ENCODE measurements at regions not wholly inside any gene's neighbourhood (a gene's known extent, or its start where the extent isn't known, plus 50 kb on each side); places are given as distances from the start of the nearest gene placed in this dataset.

DNA sequence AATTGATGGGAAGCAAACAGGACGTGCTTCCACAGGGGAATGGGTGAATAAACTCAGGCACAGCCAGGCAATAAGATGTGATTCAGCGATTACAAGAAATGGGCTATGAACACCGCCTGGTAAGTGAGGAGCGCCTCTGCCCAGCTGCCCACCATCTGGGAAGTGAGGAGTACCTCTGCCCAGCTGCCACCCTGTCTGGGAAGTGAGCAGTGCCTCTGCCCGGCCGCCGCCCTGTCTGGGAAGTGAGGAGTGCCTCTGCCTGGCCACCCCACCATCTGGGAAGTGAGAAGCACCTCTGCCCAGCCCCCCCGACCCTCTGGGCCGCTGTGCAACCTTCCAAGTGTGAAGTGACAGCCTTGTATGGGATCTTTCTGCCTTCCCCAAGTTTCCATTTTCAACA lies 73.2 kb upstream of the PRR5 start:
- H3K27me3 ChIP-seq (ENCODE audit: insufficient read depth, poor library complexity, severe bottlenecking) = no peaks in the 10 kb centered on the region
- TF ChIP-seq, protein P1, sequence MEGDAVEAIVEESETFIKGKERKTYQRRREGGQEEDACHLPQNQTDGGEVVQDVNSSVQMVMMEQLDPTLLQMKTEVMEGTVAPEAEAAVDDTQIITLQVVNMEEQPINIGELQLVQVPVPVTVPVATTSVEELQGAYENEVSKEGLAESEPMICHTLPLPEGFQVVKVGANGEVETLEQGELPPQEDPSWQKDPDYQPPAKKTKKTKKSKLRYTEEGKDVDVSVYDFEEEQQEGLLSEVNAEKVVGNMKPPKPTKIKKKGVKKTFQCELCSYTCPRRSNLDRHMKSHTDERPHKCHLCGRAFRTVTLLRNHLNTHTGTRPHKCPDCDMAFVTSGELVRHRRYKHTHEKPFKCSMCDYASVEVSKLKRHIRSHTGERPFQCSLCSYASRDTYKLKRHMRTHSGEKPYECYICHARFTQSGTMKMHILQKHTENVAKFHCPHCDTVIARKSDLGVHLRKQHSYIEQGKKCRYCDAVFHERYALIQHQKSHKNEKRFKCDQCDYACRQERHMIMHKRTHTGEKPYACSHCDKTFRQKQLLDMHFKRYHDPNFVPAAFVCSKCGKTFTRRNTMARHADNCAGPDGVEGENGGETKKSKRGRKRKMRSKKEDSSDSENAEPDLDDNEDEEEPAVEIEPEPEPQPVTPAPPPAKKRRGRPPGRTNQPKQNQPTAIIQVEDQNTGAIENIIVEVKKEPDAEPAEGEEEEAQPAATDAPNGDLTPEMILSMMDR (IDR thresholded peaks at IDR 0.05; ENCODE audit: insufficient read depth, low read length) = no peak
- no peak overlapping the region for H3K4me3 ChIP-seq (replicated peaks; ENCODE audit: insufficient read depth, low read length)
- no peak overlapping the region for H3K27ac ChIP-seq (replicated peaks)
- DNase-seq (ENCODE audit: low read depth in 1 of 2, low spot score in 1 of 2) = no peak

DNA sequence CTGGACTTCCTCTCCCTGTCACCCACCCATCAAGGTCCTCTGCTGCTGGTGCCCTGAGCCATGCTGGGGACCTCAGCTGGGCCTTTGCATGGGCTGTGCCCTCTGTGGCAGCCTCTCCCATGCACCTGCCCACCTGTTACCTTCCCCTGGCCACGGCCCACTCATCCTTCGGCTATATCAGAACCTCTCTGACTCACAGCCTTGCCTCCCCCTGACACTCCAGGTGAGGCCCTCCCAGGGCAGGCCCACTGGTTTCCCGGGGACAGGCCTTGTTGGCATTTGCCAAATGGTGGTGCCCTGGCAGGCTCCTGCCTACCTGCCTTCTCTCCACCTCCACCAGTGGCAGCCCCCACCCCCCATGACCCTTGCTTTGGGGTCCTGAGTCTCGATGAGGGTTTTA lies 73.7 kb upstream of the PRR5 start:
- TF ChIP-seq POLR2AphosphoS5 (IDR thresholded peaks at IDR 0.05; ENCODE audit: low read depth) (no peak), GABPA (IDR thresholded peaks at IDR 0.05; ENCODE audit: low read depth) (no peak), SPI1 (IDR thresholded peaks at IDR 0.05; ENCODE audit: borderline replicate concordance, low read depth) (no peak)
- TF ChIP-seq, protein P2, sequence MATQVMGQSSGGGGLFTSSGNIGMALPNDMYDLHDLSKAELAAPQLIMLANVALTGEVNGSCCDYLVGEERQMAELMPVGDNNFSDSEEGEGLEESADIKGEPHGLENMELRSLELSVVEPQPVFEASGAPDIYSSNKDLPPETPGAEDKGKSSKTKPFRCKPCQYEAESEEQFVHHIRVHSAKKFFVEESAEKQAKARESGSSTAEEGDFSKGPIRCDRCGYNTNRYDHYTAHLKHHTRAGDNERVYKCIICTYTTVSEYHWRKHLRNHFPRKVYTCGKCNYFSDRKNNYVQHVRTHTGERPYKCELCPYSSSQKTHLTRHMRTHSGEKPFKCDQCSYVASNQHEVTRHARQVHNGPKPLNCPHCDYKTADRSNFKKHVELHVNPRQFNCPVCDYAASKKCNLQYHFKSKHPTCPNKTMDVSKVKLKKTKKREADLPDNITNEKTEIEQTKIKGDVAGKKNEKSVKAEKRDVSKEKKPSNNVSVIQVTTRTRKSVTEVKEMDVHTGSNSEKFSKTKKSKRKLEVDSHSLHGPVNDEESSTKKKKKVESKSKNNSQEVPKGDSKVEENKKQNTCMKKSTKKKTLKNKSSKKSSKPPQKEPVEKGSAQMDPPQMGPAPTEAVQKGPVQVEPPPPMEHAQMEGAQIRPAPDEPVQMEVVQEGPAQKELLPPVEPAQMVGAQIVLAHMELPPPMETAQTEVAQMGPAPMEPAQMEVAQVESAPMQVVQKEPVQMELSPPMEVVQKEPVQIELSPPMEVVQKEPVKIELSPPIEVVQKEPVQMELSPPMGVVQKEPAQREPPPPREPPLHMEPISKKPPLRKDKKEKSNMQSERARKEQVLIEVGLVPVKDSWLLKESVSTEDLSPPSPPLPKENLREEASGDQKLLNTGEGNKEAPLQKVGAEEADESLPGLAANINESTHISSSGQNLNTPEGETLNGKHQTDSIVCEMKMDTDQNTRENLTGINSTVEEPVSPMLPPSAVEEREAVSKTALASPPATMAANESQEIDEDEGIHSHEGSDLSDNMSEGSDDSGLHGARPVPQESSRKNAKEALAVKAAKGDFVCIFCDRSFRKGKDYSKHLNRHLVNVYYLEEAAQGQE (IDR thresholded peaks at IDR 0.05; ENCODE audit: insufficient replicate concordance, low read depth) = no peak
- TF ChIP-seq, protein P1 (IDR thresholded peaks at IDR 0.05; ENCODE audit: insufficient read depth, low read length) = no peak
- Histone ChIP-seq H3K27me3 (ENCODE audit: insufficient read depth, poor library complexity, severe bottlenecking) (no peaks in the 10 kb centered on the region), H3K4me3 (replicated peaks; ENCODE audit: insufficient read depth, low read length) (no peak overlapping the region), H3K27ac (replicated peaks) (no peak overlapping the region)
- DNase-seq (ENCODE audit: low read depth in 1 of 2, low spot score in 1 of 2) = no peak

DNA sequence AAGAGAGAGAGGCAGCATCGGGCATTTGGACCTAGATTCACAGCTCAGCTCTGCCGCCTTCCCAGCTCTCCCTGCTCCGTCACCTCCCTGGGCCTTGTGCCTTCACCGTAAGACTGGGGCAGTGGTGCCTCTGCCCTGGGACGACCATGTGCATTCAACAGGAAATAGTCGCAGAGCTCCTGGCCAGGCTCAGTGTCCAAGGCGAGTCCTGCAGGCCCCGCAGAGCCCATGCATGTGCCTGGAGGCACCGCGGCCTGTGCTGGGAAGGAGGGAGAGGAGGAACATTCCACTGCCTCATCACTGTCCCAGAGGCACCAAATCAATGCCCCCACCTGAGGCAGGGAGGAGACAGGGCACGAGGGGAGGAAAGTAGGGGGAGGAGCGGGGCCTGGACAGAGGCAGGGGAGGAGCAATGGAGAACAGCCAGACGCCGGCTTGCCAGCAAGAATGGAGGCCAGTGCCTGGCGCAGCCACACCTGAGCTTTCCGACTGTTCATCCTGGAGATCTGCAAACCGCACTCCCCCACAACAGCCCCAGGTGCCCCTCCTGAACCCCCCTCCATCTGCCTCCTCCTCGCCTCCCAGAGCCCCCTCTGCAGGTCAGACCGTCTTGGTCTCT lies 74.4 kb upstream of the PRR5 start:
- Histone ChIP-seq H3K4me3 (replicated peaks; ENCODE audit: insufficient read depth, low read length) (no peak overlapping the region), H3K27ac (replicated peaks) (no peak overlapping the region), H3K27me3 (ENCODE audit: insufficient read depth, poor library complexity, severe bottlenecking) (no peaks in the 10 kb centered on the region)
- TF ChIP-seq, protein P1 (IDR thresholded peaks at IDR 0.05; ENCODE audit: insufficient read depth, low read length) = no peak
- TF ChIP-seq POLR2AphosphoS5 (IDR thresholded peaks at IDR 0.05; ENCODE audit: low read depth) (no peak), GABPA (IDR thresholded peaks at IDR 0.05; ENCODE audit: low read depth) (no peak)
- no peak for DNase-seq (ENCODE audit: low read depth in 1 of 2, low spot score in 1 of 2)

DNA sequence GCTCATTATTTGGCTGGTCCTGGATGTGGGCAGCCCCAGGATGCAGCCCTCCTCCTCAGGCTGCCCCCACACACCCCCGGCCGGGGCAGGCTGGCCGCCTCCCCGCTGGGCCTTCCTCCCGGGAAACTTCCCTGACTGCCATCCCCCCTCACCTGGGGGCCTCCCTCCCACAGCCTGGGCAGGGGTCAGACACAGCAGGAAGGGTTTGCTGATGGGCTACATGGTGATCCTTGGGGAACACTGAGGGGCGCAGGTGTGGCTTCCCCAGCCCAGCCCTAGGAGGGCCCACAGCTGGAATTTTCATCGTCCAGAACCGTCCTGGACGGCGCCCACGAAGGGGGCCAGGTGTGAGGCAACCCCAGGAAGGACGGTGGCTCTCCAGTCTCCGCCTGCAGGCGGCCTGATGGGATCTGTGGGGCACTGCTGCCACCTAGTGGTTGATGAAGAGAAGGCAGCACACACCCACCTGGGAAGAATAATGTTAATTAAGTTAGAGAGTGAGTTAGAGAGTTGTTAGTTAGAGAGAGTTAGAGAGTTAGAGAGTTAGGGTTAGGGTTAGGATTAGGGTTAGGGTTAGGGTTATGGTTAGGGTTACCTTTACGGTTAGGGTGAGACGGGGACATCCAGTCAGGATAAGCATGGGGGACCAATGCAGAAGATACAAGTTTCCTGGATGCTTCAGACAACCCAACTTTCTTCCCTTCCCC lies 75.9 kb upstream of the PRR5 start:
- H3K27me3 ChIP-seq (ENCODE audit: insufficient read depth, poor library complexity, severe bottlenecking) = no peaks in the 10 kb centered on the region
- no peak overlapping the region for H3K4me3 ChIP-seq (replicated peaks; ENCODE audit: insufficient read depth, low read length)
- peak in 1 of 2 experiments; percentile 68 for DNase-seq (ENCODE audit: low read depth in 1 of 2, low spot score in 1 of 2)
- H3K27ac ChIP-seq (replicated peaks) = no peak overlapping the region
- TF ChIP-seq, protein P1 (IDR thresholded peaks at IDR 0.05; ENCODE audit: insufficient read depth, low read length) = peak; percentile 79
- TF ChIP-seq, protein P2 (IDR thresholded peaks at IDR 0.05; ENCODE audit: insufficient replicate concordance, low read depth) = no peak

All from HL-60 (cell line).